ENCODE measurements at regions not wholly inside any gene's neighbourhood (a gene's known extent, or its start where the extent isn't known, plus 50 kb on each side); places are given as distances from the start of the nearest gene placed in this dataset.
A peak's percentile ranks its signal among the peaks of the same experiment; 100 is the strongest.

GRCh38 chr5:54845567-54845941, 139.8 kb downstream of the ESM1 start:
- peak; percentile 5 for FAIRE-seq
- no peak for TF ChIP-seq POLR2A (IDR thresholded peaks at IDR 0.05; ENCODE audit: low read depth, low read length)
- TF ChIP-seq POLR2AphosphoS5 (IDR thresholded peaks at IDR 0.05; ENCODE audit: low read depth, low read length), result no peak
- TF ChIP-seq TAF1 (IDR thresholded peaks at IDR 0.05; ENCODE audit: borderline replicate concordance, low read depth, low read length), result no peak
- DNase-seq (ENCODE audit: insufficient read length), result no peak

- TF ChIP-seq TAF1 (IDR thresholded peaks at IDR 0.05; ENCODE audit: borderline replicate concordance, low read depth, low read length) (no peak), POLR2AphosphoS5 (IDR thresholded peaks at IDR 0.05; ENCODE audit: low read depth, low read length) (no peak), POLR2A (IDR thresholded peaks at IDR 0.05; ENCODE audit: low read depth, low read length) (no peak)
- no peak for DNase-seq (ENCODE audit: insufficient read length)
- no peak for FAIRE-seq
Measured at GRCh38 chr5:54844905-54845566, 140.4 kb downstream of the ESM1 start.

- FAIRE-seq (no peak), DNase-seq (ENCODE audit: insufficient read length) (no peak)
- TF ChIP-seq POLR2A (IDR thresholded peaks at IDR 0.05; ENCODE audit: low read depth, low read length), result no peak
- no peak for TF ChIP-seq POLR2AphosphoS5 (IDR thresholded peaks at IDR 0.05; ENCODE audit: low read depth, low read length)
- no peak for TF ChIP-seq TAF1 (IDR thresholded peaks at IDR 0.05; ENCODE audit: borderline replicate concordance, low read depth, low read length)
Measured at GRCh38 chr5:54844266-54844665, 141.1 kb downstream of the ESM1 start.

- TF ChIP-seq POLR2A (IDR thresholded peaks at IDR 0.05; ENCODE audit: low read depth, low read length) (no peak), POLR2AphosphoS5 (IDR thresholded peaks at IDR 0.05; ENCODE audit: low read depth, low read length) (no peak), TAF1 (IDR thresholded peaks at IDR 0.05; ENCODE audit: borderline replicate concordance, low read depth, low read length) (no peak)
- FAIRE-seq, result no peak
- DNase-seq (ENCODE audit: insufficient read length), result no peak
Measured at GRCh38 chr5:54841481-54841880, 143.9 kb downstream of the ESM1 start.

- no peak for DNase-seq (ENCODE audit: insufficient read length)
- TF ChIP-seq POLR2A (IDR thresholded peaks at IDR 0.05; ENCODE audit: low read depth, low read length), result no peak
- no peak for TF ChIP-seq POLR2AphosphoS5 (IDR thresholded peaks at IDR 0.05; ENCODE audit: low read depth, low read length)
- FAIRE-seq, result no peak
Measured at GRCh38 chr5:54838843-54839242, 146.6 kb downstream of the ESM1 start.

DNA sequence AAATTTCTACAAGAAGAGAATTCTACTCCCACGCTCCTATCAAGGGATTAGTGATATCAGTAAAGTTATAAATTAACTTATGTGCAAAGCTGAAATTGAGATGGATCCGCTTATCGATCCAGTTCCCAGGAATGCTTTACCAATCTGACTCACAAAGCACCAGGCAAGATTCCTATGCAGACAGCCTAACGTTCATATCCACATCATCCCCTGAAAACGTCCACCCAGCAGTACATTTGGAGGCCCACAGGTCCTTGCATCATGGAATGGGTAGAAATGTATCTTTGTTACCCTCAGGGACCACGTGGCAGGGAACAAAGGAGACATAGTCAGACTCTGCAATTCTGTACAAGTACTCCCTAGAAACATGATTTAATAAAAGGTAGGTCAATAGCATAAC, 147.4 kb downstream of the ESM1 start:
- FAIRE-seq (no peak), DNase-seq (ENCODE audit: insufficient read length) (no peak)
- no peak for TF ChIP-seq TAF1 (IDR thresholded peaks at IDR 0.05; ENCODE audit: borderline replicate concordance, low read depth, low read length)
- TF ChIP-seq POLR2A (IDR thresholded peaks at IDR 0.05; ENCODE audit: low read depth, low read length), result no peak
- no peak for TF ChIP-seq POLR2AphosphoS5 (IDR thresholded peaks at IDR 0.05; ENCODE audit: low read depth, low read length)

- no peak for DNase-seq (ENCODE audit: insufficient read length)
- no peak for FAIRE-seq
- TF ChIP-seq TAF1 (IDR thresholded peaks at IDR 0.05; ENCODE audit: borderline replicate concordance, low read depth, low read length) (no peak), POLR2AphosphoS5 (IDR thresholded peaks at IDR 0.05; ENCODE audit: low read depth, low read length) (no peak)
Measured at GRCh38 chr5:54837093-54837492, 148.3 kb downstream of the ESM1 start.

DNA sequence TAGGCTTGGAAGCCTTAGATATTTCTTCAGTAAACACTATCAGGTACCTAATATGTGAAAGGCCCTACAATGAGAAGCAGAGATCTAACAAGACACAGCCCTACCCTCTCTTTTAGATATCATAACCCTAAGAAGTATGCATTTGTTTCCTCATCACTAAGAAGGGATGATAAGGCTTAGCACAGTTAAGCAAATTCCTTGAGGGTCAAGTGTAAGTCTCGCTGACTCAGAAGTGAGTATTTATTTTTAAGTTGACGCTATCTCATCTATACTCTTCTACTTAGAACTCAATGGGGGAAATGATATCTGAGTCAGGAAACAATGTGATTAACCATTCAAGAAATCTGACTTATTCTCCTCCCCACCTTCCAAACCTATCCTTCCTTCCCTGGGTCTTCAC, 149.7 kb downstream of the ESM1 start:
- FAIRE-seq (no peak), DNase-seq (ENCODE audit: insufficient read length) (no peak)
- no peak for TF ChIP-seq POLR2AphosphoS5 (IDR thresholded peaks at IDR 0.05; ENCODE audit: low read depth, low read length)
- no peak for TF ChIP-seq POLR2A (IDR thresholded peaks at IDR 0.05; ENCODE audit: low read depth, low read length)
- no peak for TF ChIP-seq TAF1 (IDR thresholded peaks at IDR 0.05; ENCODE audit: borderline replicate concordance, low read depth, low read length)

DNA sequence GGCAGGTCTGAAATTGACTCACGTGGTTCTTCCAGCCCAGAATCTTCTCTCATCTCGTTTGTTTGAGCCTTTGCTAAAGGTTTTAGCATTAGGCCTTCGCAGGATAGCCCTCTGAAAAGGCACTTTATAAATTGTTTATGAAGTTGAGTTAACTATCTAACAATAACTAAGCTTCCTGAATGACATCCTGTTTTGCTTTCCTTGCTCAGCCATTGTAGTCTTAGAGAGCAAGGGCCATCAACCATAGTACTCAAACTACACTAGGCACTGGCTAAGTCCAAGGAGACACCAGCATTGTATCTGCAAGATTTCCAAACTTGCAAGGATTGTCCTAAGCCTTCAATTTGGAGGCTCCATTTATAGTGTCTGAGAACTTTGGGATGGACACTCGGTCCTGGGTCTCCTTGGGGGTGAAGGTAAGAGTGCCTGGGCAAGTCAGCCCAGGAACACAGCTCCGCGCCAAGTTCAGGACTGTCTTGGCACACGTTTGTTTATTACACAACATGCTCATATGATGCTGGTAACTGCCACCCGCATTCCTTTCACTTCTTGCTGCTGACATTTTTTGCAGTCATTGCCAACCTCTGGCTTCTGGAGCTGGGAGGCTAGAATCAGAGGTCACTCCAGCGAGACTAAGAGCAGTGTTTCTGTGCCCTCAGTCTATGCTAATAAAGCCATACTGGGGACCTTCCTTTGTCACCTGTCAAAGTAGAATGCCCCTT, 151.1 kb downstream of the ESM1 start:
- no peak for FAIRE-seq
- no peak for DNase-seq (ENCODE audit: insufficient read length)
- TF ChIP-seq TAF1 (IDR thresholded peaks at IDR 0.05; ENCODE audit: borderline replicate concordance, low read depth, low read length) (no peak), POLR2AphosphoS5 (IDR thresholded peaks at IDR 0.05; ENCODE audit: low read depth, low read length) (no peak), POLR2A (IDR thresholded peaks at IDR 0.05; ENCODE audit: low read depth, low read length) (no peak)

- DNase-seq (ENCODE audit: insufficient read length) (no peak), FAIRE-seq (no peak)
- TF ChIP-seq TAF1 (IDR thresholded peaks at IDR 0.05; ENCODE audit: borderline replicate concordance, low read depth, low read length) (no peak), POLR2A (IDR thresholded peaks at IDR 0.05; ENCODE audit: low read depth, low read length) (no peak), POLR2AphosphoS5 (IDR thresholded peaks at IDR 0.05; ENCODE audit: low read depth, low read length) (no peak)
Measured at GRCh38 chr5:54833590-54833989, 151.8 kb downstream of the ESM1 start.

DNA sequence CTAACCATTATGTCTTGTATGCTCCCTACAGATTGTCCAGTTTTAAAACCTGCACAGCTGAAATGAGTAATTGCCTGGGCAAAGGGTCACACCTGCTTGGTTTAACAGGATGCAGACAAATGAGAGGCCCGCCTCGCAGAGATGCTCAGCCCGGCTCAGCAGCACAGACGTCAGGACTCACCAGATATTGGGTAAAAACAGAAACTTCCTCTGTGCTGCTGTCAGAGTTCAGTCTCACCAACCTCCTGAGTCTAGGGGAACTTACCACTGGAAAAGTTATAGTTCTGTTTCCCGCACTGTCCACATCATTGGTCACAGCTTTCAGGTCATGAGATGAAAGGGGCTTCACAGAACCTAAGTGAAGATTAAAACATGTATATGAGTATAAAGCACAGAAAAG, 152.5 kb downstream of the ESM1 start:
- TF ChIP-seq POLR2AphosphoS5 (IDR thresholded peaks at IDR 0.05; ENCODE audit: low read depth, low read length), result no peak
- no peak for TF ChIP-seq POLR2A (IDR thresholded peaks at IDR 0.05; ENCODE audit: low read depth, low read length)
- TF ChIP-seq TAF1 (IDR thresholded peaks at IDR 0.05; ENCODE audit: borderline replicate concordance, low read depth, low read length), result no peak
- FAIRE-seq, result no peak
- DNase-seq (ENCODE audit: insufficient read length), result no peak

DNA sequence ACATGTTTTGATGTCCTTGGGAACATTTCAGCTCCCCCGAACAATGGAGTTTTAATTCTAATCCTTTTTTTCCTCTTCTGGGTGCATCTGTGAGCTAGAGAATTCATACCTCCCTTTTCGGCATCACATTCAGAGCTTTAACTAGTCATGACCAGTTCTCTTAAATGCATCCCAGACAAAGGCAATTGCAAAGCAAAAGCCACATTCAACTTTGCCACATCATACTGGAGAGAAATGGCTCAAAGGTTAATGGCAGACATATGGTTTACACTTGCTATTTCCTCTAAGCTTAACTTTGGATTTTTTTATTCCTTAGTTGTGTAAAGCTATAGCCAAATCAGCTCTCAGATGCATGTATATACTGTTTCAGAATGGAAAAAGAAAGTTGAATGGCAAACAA, 153.3 kb downstream of the ESM1 start:
- DNase-seq (ENCODE audit: insufficient read length) (no peak), FAIRE-seq (no peak)
- TF ChIP-seq TAF1 (IDR thresholded peaks at IDR 0.05; ENCODE audit: borderline replicate concordance, low read depth, low read length) (no peak), POLR2A (IDR thresholded peaks at IDR 0.05; ENCODE audit: low read depth, low read length) (no peak), POLR2AphosphoS5 (IDR thresholded peaks at IDR 0.05; ENCODE audit: low read depth, low read length) (no peak)

Measured in GM12892 (cell line).